ENCODE measurements at regions not wholly inside any gene's neighbourhood (a gene's known extent, or its start where the extent isn't known, plus 50 kb on each side); places are given as distances from the start of the nearest gene placed in this dataset.
A peak's percentile ranks its signal among the peaks of the same experiment; 100 is the strongest.

GRCh38 chr9:105057551-105057950, 129.6 kb upstream of the ABCA1 start:
- ATAC-seq (no peak), DNase-seq (no peak)
- Histone ChIP-seq H3K27ac (no peak overlapping the region), H3K4me1 (peaks cover 0 to 29% (median 0%) of the 10 kb centered on the region in 9 donors), H3K36me3 (no peaks in the 10 kb centered on the region), H3K4me3 (no peak overlapping the region), H3K27me3 (no peaks in the 10 kb centered on the region), H3K9me3 (peaks cover 0 to 6% (median 0%) of the 10 kb centered on the region in 11 donors)
- TF ChIP-seq CTCF (IDR thresholded peaks at IDR 0.05) = no peak
- intact Hi-C loops (cut with DNase I) = loop anchor here in 1 of 10 donors (10.0 kb wide), 1 partner anchor 53 kb away; no protein-coding TSS in a partner anchor
- 80 to 93% methylated on average over 4 of the region's 4 CpGs for WGBS, 2 donors

- DNase-seq (no peak), ATAC-seq (no peak)
- no peak for TF ChIP-seq CTCF (IDR thresholded peaks at IDR 0.05)
- Histone ChIP-seq H3K36me3 (no peaks in the 10 kb centered on the region), H3K27ac (no peak overlapping the region), H3K9me3 (no peaks in the 10 kb centered on the region), H3K27me3 (no peaks in the 10 kb centered on the region), H3K4me3 (no peak overlapping the region), H3K4me1 (peaks cover 3 to 28% (median 9%) of the 10 kb centered on the region in 9 donors)
- 81 to 95% methylated on average over 1 of the region's 1 CpG for WGBS, 2 donors
- intact Hi-C loops (cut with DNase I) = loop anchor here in 1 of 10 donors (10.0 kb wide), 1 partner anchor 54 kb away; no protein-coding TSS in a partner anchor
These were observed 131.3 kb upstream of the ABCA1 start for GRCh38 chr9:105059252-105059651.

GRCh38 chr9:105062222-105062855, 134.4 kb upstream of the ABCA1 start:
- Histone ChIP-seq H3K36me3 (no peaks in the 10 kb centered on the region), H3K4me1 (peaks cover 11 to 50% (median 24%) of the 10 kb centered on the region in 9 donors), H3K27me3 (no peaks in the 10 kb centered on the region), H3K9me3 (peaks cover 0 to under 1% (median 0%) of the 10 kb centered on the region in 11 donors), H3K27ac (peak overlapping the region in 1 of 10 donors; percentile 93), H3K4me3 (no peak overlapping the region)
- no peak for TF ChIP-seq CTCF (IDR thresholded peaks at IDR 0.05)
- intact Hi-C loops (cut with DNase I) = loop anchor here in 4 of 10 donors (5.0 to 10.0 kb wide), 4 partner anchors 68 to 135 kb away; partner anchors contain the start of gene ABCA1 (in 2 of the 4)
- ATAC-seq = no peak
- WGBS, 2 donors = 85 to 89% methylated on average over 7 of the region's 7 CpGs
- DNase-seq = no peak

GRCh38 chr9:105064248-105065097, 136.5 kb upstream of the ABCA1 start:
- 12 to 14% methylated on average over 12 of the region's 12 CpGs for WGBS, 2 donors
- TF ChIP-seq CTCF (IDR thresholded peaks at IDR 0.05) = peak in 2 of 9 donors; percentile 9 to 11
- H3K9me3 ChIP-seq = peaks cover 0 to 11% (median 0%) of the 10 kb centered on the region in 11 donors
- H3K27ac ChIP-seq = peak overlapping the region; percentile 10 to 93 (median 76)
- H3K27me3 ChIP-seq = no peaks in the 10 kb centered on the region
- H3K4me3 ChIP-seq = peak overlapping the region in 4 of 10 donors; percentile 3 to 26 (median 14)
- no peaks in the 10 kb centered on the region for H3K36me3 ChIP-seq
- peak; percentile 89 to 90 for DNase-seq
- peak; percentile 96 to 98 (median 97) for ATAC-seq
- intact Hi-C loops (cut with DNase I) = loop anchor here in 4 of 10 donors (2.0 to 10.0 kb wide), 5 partner anchors 70 to 137 kb away; partner anchors contain the start of gene ABCA1 (in 2 of the 4)
- H3K4me1 ChIP-seq = peaks cover 11 to 54% (median 24%) of the 10 kb centered on the region in 9 donors
